ENCODE measurements at regions not wholly inside any gene's neighbourhood (a gene's known extent, or its start where the extent isn't known, plus 50 kb on each side); places are given as distances from the start of the nearest gene placed in this dataset.

- no peak for DNase-seq (ENCODE audit: low spot score)
These were observed 210.9 kb downstream of the ZC3H11B start for GRCh38 chr1:219401724-219402625.

GRCh38 chr1:219399446-219399845 is 213.5 kb downstream of the ZC3H11B start:
- no peak for DNase-seq (ENCODE audit: low spot score)

DNA sequence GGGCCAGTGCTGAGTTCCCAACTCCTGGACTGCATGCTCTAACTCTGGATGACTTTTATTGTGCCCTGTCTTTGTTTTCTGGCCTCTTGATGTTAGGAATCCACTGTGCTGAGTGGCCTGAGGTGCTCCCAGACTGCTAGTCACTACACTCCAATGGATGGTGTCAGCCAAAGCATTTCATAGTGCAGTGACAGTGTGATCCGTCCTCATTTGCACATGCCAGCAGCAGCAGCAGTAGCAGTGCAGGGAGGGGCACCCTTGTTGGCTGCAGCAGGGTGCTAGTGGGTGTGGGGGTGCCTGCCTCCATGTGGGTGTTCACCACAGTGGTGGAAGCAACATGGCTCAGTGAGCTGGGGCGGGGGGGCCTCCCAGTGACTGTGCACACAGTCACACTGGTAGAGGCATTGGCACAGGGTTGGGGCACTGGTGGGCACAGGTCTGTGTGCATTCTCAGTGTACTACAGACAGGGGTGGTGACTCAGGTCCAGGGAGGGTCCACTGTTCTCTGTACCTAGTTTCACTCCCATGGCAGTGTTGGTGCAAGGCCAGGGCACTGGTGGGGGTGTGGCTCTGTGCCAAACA is 214.0 kb downstream of the ZC3H11B start:
- no peak for DNase-seq (ENCODE audit: low spot score)

DNA sequence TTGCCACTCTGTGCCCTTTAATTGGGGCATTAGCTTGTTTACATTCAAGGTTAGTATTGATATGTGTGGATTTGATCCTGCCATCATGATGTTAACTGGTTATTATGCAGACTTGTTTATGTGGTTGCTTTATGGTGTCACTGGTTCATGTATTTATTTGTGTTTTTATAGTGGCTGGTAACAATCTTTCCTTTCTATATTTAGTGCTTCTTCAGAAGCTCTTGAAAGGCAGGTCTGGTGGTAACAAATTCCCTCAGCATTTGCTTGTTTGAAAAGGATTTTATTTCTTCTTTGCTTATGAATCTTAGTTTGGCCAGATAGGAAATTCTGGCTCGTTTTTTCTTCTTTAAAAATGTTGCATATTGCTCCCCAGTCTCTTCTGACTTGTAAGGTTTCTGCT is 215.4 kb downstream of the ZC3H11B start:
- no peak for DNase-seq (ENCODE audit: low spot score)

DNA sequence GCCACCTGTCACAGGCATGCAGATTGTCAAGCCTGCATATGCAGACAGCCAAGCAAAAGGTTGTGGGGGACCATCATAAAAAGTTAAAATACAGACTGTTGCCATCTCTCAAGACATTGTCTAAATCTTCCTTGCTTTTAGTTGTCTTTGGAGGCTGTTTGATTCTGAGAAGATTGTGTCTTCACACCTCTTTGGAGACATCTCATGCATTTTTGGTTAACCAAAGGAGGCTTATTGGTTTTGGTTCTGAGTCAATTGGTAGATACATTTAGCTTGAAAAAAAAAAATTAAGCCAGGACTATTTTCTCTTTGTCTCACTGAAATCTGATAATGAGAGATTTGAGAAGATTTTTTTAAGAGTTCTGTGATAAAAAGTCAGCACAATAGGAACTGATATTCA is 217.6 kb downstream of the LYPLAL1 start:
- DNase-seq (ENCODE audit: low spot score), result no peak

GRCh38 chr1:219387211-219387610 is 213.5 kb downstream of the LYPLAL1 start:
- DNase-seq (ENCODE audit: low spot score), result no peak

DNA sequence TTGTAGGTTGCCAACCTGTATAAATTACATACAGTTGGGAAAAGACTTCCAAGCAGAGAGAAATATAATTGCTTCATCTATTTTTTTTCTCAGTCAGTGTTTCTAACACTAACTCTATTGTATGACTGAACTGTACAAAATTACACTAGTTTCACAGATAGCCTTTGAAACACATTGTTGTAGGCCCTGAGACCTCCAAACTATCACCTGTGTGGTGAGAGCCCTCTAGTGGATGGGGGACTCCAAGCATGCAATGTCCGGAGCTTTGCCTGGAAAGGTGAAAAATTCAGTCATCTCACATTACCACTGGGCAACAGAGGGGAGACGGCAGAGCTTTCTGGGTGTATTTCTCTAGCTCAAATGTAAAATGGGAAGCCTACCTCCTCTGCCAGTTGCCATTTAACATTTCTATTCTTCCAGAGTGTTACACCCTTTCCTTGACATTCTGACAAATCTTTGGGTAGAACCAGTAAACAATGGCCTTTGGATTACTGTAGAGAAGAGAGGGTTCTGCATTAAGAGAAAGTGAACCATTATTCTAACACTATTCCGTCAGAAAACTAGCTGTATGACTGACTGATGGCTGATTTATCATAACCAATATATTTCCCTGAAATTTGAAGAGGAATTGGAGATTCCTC is 212.2 kb downstream of the LYPLAL1 start:
- peak; percentile 63 for DNase-seq (ENCODE audit: low spot score)

GRCh38 chr1:219383281-219383680 is 209.6 kb downstream of the LYPLAL1 start:
- DNase-seq (ENCODE audit: low spot score), result no peak

- no peak for DNase-seq (ENCODE audit: low spot score)
These were observed 207.7 kb downstream of the LYPLAL1 start for GRCh38 chr1:219381396-219381795.

- no peak for DNase-seq (ENCODE audit: low spot score)
These were observed 206.8 kb downstream of the LYPLAL1 start for GRCh38 chr1:219380463-219380862.

- DNase-seq (ENCODE audit: low spot score), result no peak
These were observed 206.0 kb downstream of the LYPLAL1 start for GRCh38 chr1:219379691-219380090.

GRCh38 chr1:219374636-219375035 is 201.0 kb downstream of the LYPLAL1 start:
- DNase-seq (ENCODE audit: low spot score), result no peak

- no peak for DNase-seq (ENCODE audit: low spot score)
These were observed 200.4 kb downstream of the LYPLAL1 start for GRCh38 chr1:219374046-219374566.

- no peak for DNase-seq (ENCODE audit: low spot score)
These were observed 199.9 kb downstream of the LYPLAL1 start for GRCh38 chr1:219373616-219373935.

- DNase-seq (ENCODE audit: low spot score), result no peak
These were observed 199.4 kb downstream of the LYPLAL1 start for GRCh38 chr1:219372916-219373615.

GRCh38 chr1:219371471-219371870 is 197.8 kb downstream of the LYPLAL1 start:
- no peak for DNase-seq (ENCODE audit: low spot score)

DNA sequence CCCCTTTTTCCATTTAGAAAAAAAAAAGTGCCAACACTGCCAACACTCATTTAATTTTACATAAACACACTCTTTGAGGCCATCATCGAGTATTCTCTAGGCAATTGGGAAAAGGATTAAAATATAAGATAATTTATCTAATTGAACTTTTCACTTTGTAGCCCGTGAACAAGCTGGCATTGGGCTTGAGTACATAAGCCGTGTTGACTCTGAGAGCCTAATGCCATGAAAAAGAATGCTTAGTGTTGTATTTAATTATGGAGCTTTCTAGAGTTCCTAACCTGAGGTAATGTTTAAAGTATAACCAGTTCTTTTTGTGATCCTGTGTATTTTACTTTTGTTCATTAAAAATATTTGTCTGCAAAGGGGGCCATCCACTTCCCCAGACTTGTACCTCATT is 193.8 kb downstream of the LYPLAL1 start:
- no peak for DNase-seq (ENCODE audit: low spot score)

DNA sequence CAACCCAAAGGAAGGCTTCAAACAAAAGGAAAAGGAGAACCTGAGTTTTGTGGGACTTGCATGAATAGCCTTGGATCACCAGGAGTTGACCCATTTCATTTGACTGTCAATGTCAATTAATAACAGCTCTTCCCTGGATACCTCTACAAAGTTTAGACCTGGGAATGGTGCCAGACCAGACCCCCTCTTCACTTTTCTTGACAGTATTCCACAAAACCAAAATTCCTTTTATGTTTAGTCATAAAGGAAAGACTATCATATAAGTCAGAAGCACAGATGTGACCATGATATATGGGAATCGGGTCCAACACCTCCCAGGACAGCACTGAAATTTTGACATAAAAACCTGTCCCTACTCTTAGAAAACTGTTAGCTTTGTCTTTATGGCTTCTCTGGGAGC is 191.8 kb downstream of the LYPLAL1 start:
- no peak for DNase-seq (ENCODE audit: low spot score)

DNA sequence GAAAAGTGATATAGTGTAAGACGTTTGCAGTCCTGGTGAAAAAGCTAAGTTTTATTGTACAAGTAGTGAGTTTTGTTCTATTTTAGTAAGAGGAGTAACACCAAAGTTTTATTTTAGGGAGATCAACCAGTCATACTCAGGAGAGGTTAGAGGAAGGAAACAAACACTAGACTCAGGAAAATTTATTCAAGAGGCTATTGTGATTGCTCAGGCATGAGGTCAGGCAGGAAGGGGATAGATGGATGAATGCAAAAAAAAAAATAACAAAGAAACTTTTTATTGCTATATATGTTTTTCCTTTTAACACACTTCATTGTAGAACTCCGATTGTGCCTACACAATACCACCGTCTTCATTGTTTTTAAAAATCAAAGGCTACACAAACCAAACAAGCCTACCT is 189.0 kb downstream of the LYPLAL1 start:
- DNase-seq (ENCODE audit: low spot score), result no peak

DNA sequence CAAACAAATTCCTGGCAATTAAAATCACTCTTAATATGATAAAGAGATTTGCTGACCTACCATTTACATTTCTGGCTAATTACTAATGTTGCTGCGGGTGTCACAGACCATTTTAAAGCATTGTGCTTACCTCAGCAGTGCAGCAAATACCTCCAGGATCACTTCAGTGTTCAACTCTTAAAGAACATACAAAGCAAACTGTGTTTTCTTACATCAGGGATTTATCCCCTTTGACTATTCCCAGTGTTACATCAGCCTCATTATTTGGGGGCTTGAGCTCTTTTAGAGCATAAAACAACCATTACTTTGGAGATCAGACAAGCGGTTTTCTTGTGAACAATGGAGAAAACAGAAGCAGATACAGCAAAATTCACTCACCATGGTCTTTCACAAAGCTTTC is 185.4 kb downstream of the LYPLAL1 start:
- DNase-seq (ENCODE audit: low spot score), result no peak

DNA sequence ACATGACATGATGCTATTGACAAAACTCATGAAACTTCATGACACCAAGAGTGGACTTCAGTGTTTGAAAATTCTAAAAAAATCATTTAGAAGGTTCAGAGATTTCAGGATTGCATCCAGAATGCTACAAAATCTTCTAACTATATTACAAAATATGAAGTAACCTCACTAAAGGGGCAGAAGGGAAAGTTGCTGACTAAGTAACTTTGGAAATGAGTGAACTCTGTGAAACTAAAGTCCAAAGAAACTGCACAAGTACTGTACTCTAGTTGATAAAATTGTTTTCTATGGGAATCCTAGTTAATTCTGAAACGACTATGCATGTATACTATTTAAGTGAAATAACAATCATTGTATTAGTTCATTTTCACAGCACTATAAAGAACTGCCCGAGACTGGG is 184.4 kb downstream of the LYPLAL1 start:
- no peak for DNase-seq (ENCODE audit: low spot score)

DNA sequence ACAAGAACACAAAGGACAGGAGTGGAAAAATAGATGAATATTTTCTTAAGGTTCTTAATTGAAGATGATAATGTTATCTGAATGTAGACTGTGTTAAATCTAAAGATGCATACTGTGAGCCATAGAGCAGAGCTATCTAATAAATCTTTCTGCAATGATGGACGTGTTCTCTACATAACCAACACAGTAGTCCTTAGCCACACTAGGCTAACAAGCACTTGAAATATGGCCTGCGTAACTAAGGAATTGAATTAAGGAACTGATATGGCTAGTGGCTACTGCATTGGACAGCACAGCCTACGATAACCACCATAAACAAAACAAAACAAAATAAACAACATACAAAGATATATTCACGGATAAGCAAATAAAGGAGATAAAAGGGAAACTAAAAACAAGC is 181.3 kb downstream of the LYPLAL1 start:
- no peak for DNase-seq (ENCODE audit: low spot score)

Measured in iPS-NIHi11 (cell line).